GM19240 (cell line): ENCODE measurements at regions not wholly inside any gene's neighbourhood (a gene's known extent, or its start where the extent isn't known, plus 50 kb on each side); places are given as distances from the start of the nearest gene placed in this dataset.

Experiments
- DNase-seq: peaks from one replicate; pipeline ENCODE4 v3.0.0; 2011; ENCODE audit warnings: low spot score; ENCODE audit not compliant: insufficient read length

GRCh38 chr13:74084375-74084935, 49.7 kb downstream of the KLF12 start:
- DNase-seq = no peak

DNA sequence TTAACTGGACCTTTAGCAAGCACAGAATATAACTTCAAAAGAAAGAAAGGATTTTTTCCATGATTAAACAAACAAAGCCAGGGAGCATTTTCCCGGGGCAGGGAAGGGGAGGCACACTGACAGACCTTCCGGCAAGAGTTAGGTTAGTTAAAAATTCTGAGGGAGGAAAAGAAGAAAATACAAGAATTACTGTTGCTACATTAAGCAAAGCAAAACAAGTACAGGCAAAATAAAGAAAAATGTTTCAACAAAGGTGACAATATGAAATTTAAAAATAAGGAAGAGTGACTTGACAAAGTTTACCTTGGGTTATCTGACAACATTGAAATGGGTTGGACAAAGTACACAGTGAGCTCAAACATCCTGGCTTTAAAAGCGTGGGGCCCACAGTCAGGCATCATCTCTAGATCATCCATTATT, 51.5 kb downstream of the KLF12 start:
- DNase-seq = no peak

DNA sequence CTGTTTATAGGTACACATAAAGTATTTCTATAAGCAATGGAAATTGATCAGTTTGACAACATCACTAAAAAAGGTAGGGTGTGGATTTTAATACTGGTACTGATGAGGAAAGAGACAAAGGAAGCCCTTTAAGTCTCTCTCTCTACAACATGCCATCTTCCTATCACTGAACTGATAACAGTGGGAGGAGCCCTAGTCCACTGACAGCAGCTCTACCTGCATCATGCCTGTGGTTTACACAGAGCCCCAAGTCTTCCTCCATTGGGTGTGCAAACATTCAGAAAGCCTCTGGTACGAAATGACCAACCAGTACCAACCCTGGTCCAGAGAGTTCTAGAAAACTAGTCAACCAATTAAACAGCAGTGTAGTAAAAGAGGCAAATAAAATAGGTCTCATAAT, 53.4 kb downstream of the KLF12 start:
- DNase-seq = no peak

- no peak for DNase-seq
Observed at GRCh38 chr13:74077792-74078191, 56.4 kb downstream of the KLF12 start.

DNA sequence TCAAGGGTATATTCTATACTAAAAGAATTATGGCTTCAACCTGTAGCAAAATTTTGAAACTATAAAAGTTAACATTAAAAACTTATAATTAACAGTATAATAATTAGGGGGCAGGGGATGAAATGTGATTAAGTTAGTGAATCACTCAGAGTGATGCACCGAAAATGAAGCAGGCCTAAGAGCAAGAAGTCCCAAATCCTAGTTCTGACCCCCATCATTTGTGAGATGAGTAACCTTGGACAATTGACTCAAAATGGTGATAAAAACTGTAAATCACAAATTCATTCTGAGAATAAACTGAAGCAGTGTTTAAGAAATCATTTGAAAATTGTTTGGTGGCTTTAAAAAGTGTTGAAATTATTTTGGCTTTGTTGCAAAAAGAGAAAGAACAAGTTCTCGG, 56.8 kb downstream of the KLF12 start:
- DNase-seq = no peak

DNA sequence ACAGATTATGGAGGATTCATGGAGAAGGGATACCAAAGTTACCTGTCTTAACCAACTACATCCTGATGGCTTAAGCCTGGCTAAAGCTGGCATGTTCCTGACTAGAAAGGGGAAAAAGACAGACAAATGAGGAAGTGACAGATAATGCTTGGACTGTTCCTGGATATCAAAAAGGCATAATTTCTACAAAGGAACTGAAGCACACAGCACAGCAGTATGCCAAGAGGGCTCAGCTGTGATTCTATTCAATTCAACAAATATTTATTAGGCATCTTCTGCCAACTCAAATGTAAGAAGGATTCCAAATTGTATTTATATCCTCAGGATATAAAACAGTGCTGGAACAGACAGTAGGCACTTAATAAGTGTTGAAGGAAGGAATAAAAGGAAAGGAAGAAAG, 59.5 kb downstream of the KLF12 start:
- no peak for DNase-seq

DNA sequence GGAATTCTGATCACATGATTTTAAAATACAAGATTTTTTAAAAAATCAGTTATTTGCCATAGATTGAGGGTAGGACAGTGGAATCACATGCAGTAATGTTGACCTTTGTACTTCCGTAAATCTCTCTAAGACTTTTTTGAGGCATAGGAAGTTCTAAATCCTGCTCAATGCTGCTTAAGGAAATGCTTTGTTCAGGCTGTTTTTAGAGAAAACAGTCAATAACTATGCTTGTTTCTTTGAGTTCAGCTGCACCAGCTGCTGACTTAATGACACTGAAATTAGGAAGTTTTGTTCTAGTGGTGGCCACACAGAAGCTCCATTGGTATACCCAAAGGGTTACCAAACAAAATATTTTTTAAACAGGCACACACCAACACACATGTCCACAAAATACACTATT, 60.9 kb downstream of the KLF12 start:
- no peak for DNase-seq

DNA sequence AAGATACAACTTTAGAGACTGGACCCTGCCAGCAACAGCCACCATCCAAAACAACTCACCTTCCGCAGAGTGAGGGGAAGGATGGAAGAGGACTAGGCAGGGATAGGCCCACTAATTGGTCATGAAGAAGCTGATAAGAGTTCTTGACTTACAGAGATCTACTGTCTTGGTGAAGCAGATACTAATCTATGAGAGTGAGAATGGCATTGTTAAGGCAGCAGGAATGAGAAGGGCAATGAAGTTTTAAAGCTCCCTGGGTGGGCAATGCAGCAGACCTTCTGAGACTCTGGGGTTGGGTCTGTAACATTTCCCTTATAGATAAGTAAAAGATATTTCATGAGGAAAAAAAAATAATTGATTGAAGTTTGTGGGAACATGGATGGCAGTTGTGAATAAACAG, 63.7 kb downstream of the KLF12 start:
- no peak for DNase-seq

DNA sequence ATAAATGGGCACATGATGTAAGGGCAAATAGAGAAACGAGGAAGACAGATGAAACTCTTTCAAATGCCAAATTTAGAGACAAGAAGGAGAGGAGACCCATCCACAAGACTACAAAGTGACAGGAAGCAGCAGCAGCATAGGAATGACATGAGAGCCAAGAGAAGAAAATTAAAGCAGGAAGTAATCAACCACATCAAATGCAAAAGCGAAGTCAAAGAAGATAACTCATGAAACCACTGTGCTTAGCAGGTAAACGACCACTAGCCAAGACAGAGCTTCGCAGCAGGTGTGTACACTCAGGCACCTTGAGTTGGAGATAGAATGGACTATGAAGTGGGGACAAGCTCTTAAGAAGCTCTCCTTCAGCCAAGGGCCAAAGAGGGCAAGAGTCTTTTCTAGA, 64.1 kb downstream of the KLF12 start:
- no peak for DNase-seq

DNA sequence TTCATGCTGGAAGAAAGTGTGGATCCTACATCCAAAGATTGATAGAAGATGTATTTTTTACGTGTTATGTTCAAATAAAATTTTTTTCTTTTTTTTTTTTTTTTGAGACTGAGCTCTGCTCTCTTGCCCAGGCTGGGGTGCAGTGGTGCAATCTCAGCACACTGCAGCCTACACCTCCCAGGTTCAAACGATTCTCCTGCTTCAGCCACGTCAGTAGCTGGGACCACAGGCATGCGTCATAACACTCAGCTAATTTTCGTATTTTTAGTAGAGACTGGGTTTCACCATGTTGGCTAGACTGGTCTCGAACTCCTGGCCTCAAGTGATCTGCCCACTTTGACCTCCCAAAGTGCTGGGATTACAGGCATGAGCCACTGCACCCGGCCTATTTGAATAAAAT, 65.7 kb downstream of the KLF12 start:
- no peak for DNase-seq

DNA sequence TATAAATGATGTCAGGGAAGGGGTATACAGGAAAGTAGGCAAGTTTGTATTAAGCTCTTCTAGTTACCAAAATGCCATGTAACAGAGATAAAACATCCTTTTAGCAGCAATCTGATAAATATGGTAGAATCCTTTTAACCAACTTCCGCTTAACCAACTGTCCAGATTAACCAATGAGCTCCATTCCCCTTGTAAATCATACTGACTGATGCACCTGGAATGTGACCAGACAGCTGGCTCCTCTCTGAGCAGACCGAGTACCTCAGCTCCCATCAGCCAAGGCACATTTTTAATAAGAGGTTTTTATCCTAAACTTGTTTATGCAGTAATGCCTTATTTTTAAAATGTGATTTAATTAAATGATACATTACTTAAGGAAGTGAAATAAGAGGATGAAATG, 66.4 kb downstream of the KLF12 start:
- DNase-seq = no peak

- no peak for DNase-seq
Observed at GRCh38 chr13:74066937-74067336, 67.3 kb downstream of the KLF12 start.

- no peak for DNase-seq
Observed at GRCh38 chr13:74064805-74065312, 69.3 kb downstream of the KLF12 start.

- DNase-seq = no peak
Observed at GRCh38 chr13:74063533-74064100, 70.6 kb downstream of the KLF12 start.

DNA sequence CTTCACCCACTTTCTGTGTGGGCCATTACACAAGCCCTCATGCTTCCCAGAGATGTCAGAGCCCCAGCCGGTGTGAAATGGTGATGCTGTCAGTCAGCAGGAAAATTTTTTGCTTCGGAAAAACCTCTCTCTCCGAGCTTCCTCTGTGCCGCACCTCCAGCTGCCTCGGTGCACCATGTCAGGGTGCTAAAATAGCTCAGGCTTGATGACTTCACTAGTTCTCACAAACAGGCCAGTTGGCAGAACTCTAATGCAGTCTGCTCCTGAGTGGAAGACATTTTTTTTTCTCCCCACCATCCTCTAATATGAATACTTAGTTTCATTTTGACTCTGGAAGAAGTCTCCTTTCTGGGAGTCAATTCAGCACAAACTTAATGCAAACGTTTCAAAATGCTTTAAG, 71.3 kb downstream of the KLF12 start:
- DNase-seq = peak; percentile 18

DNA sequence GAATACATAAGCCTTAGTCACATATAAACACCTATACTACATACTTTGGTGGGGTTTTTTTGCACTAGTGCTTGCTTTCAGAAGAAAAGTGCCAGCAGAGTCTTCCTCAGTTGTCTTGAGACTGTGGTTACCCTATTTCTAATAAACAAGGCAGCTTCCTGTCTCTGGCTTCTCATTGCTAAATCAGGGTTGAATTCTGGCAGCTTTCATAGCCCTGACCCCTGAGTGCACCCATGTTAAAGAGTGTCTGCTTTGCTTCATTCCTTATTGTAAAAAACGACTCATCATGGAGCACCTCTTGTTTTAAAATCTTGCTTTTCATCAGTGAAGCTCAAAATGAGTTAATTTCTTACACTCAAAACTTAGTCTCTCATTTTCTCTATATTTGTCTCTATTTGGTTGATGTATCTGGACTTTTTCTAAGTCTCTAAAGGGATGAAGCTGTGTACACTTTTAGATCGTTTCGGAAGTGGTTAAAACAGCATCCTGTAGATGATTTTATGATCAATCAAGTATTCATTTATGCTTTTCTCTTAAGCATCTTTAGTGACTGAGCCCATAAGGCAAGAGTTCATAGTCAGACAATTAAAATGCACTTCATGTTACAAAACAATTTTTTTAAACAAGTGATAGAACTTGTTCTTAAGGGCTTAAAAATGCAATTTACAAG, 72.1 kb downstream of the KLF12 start:
- no peak for DNase-seq

- DNase-seq = no peak
Observed at GRCh38 chr13:74056801-74057542, 77.2 kb downstream of the KLF12 start.

GRCh38 chr13:74052402-74052928, 81.7 kb downstream of the KLF12 start:
- DNase-seq = no peak

- DNase-seq = no peak
Observed at GRCh38 chr13:74048756-74049155, 85.4 kb downstream of the KLF12 start.

DNA sequence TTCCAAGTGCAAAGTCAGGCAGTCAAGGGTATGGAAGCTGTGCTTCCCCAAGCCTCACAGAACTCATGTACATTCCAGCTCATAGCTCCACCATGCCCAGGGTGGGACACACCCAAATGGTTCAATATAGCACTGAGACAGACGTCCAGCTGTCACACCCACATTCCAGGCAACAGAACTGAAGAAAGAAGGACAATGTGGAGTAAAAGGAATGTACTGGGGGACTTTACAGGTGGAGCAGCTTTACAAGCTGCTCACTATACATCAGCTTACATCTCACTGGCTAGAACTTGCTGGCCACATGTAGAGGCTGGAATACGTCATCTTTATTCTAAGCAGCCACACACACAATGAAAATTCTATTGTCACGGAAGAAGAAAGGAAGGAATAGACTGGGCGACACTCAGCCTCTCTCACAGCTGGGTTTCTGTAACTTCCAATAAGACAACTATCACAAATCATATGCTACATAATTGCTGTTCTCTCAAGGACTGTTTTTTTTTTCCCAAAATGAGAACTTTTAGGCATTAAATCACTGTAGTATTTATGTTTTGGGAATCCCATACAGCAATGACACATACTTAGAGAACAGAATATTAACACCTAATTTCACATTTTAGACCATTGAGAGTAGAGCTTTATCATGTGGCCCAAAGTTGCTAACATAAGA, 86.1 kb downstream of the KLF12 start:
- no peak for DNase-seq

- DNase-seq = no peak
Observed at GRCh38 chr13:74046431-74046830, 87.8 kb downstream of the KLF12 start.

DNA sequence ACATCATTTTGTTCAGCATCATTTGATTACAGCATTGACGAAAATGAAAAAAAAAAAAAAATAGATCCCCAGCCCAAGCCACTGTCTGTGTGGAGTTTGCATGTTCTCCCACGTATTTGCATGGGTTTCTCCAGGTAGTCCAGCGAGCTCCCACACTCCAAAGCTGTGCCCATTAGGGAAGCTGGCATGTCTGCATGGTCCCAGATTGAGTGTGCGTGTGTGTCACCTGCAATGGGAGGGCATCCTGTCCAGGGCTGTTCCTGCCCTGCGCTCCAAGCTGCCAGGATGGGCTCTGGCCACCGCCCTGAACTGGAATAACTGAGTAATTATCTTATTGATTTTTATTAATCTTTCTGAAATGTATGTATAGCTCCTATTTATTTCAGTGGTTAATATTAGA, 88.6 kb downstream of the KLF12 start:
- DNase-seq = no peak
